ENCODE measurements at regions not wholly inside any gene's neighbourhood (a gene's known extent, or its start where the extent isn't known, plus 50 kb on each side); places are given as distances from the start of the nearest gene placed in this dataset.

DNA sequence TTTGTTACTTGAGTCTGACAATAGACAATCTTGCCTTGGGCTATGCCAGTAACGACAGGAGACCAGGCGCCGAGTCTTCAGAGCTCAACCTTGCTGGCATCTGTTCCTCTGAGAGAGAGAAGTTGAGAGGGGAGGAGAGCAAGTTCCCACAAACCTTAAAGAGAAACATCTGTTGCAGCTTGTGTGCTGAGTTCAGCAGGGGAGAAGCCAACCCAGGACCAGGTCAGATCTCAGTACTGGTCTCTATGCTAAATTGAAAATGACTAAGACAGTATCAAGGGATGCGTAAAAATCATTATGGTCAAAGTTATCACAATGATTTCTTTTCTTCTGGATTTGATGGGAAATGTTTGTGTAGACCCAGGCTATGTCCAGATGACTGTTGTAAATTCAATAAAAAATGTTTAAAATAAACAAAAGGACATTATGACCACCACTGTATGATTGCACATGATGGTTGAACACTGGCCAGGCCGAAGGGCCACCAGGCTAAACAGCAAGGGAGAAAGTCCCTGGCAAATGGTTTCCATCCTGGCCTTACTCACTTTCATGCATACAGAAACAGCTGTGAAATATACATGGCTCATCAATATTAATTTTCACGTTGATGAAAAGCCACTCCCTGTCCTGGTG lies 100.3 kb upstream of the PMAIP1 start (continued):
- TF ChIP-seq CEBPB (IDR thresholded peaks at IDR 0.05; ENCODE audit: borderline replicate concordance in 1 of 2, low read depth in 2 of 2, low read length in 2 of 2) (no peak), ZNF207 (IDR thresholded peaks at IDR 0.05; ENCODE audit: borderline replicate concordance) (no peak)

DNA sequence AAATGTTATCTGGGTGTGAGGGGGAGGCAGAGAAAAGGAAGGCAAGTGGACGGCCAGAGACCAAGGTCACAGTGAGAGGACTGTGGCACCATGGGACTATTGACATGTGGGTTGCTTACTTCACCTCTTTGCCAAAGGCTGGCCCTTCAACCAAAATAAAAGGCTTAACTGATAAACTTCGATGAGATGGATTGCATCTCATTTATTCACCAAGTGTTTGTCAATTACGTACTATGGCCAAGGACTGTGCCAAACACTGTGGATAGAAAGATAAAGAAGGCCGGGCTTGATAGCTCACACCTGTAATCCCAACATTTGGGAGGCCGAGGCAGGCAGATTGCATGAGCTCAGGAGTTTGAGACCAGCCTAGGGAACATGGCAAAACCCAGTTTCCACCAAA lies 98.7 kb upstream of the CCBE1 start:
- DNase-seq (ENCODE audit: low read depth, low spot score) (no peak), ATAC-seq (no peak), FAIRE-seq (no peak)
- no peaks in the 10 kb centered on the region for H3K9me3 ChIP-seq (replicated peaks; ENCODE audit: control insufficient read depth, insufficient read depth, low read length)
- in situ Hi-C loops (cut with MboI) (no loop called here), intact Hi-C loops (cut with micrococcal nuclease; ENCODE audit: unreplicated experiment) (no loop called here)
- no peak overlapping the region for H3K4me2 ChIP-seq (ENCODE audit: control insufficient read depth, insufficient read depth)
- ChIA-PET POLR2A (no interaction called here), RAD21 (ENCODE audit: unreplicated experiment) (no interaction called here), CTCF (interaction anchor here (1.8 kb wide), 1 partner anchor 14 kb away, joined by 5 read pairs; no protein-coding TSS in a partner anchor), SMC1A (ENCODE audit: uncharacterized antibody, unreplicated experiment) (interaction anchor here (1.8 kb wide), 1 partner anchor 15 kb away, joined by 5 read pairs; no protein-coding TSS in a partner anchor)
- no peak overlapping the region for H3K9ac ChIP-seq (ENCODE audit: control insufficient read depth, insufficient read depth, low read length)
- H3K27me3 ChIP-seq (replicated peaks in 1 of 2; ENCODE audit: control insufficient read depth in 2 of 2, insufficient read depth in 2 of 2, low read length in 1 of 2), result no peaks in the 10 kb centered on the region
- BruUV-seq (replicated peaks), result no TSS peak
- no peaks in the 10 kb centered on the region for H4K20me1 ChIP-seq (ENCODE audit: control insufficient read depth, insufficient read depth)
- no peak overlapping the region for H3K27ac ChIP-seq (ENCODE audit: control insufficient read depth, insufficient read depth)
- no peaks in the 10 kb centered on the region for H3K79me2 ChIP-seq (ENCODE audit: control insufficient read depth, insufficient read depth, low read length)
- H3K4me1 ChIP-seq (ENCODE audit: control insufficient read depth, insufficient read depth, low read length), result no peaks in the 10 kb centered on the region; the same call in 1 of the 2 replicates
- H3K4me3 ChIP-seq, result no peak overlapping the region
- H2AFZ ChIP-seq (ENCODE audit: control insufficient read depth, low read depth, low read length), result no peak overlapping the region
- 35% methylated on average over 5 of the region's 5 CpGs for WGBS (ENCODE audit: insufficient coverage, insufficient replicate concordance, low lambda C conversion rate, missing lambda C conversion rate)
- no peak for TF ChIP-seq SMAD1 (IDR thresholded peaks at IDR 0.05; ENCODE audit: low read depth, partially characterized antibody)
- no peak for TF ChIP-seq BCL11A (IDR thresholded peaks at IDR 0.05; ENCODE audit: low read depth, low read length)
- no peak for TF ChIP-seq FOXM1 (IDR thresholded peaks at IDR 0.05; ENCODE audit: low read depth, low read length)
- no peak for TF ChIP-seq TCF3 (IDR thresholded peaks at IDR 0.05; ENCODE audit: borderline replicate concordance, insufficient read depth, low read depth, low read length)
- no peak for TF ChIP-seq MTA3 (IDR thresholded peaks at IDR 0.05; ENCODE audit: borderline replicate concordance, low read length)
- TF ChIP-seq RAD21 (IDR thresholded peaks at IDR 0.05; ENCODE audit: insufficient read depth, low read depth, low read length), result no peak
- no peak for TF ChIP-seq SMC3 (IDR thresholded peaks at IDR 0.05; ENCODE audit: borderline replicate concordance, low read length)
- TF ChIP-seq TCF12 (IDR thresholded peaks at IDR 0.05; ENCODE audit: low read depth, low read length), result no peak
- TF ChIP-seq, protein P1, sequence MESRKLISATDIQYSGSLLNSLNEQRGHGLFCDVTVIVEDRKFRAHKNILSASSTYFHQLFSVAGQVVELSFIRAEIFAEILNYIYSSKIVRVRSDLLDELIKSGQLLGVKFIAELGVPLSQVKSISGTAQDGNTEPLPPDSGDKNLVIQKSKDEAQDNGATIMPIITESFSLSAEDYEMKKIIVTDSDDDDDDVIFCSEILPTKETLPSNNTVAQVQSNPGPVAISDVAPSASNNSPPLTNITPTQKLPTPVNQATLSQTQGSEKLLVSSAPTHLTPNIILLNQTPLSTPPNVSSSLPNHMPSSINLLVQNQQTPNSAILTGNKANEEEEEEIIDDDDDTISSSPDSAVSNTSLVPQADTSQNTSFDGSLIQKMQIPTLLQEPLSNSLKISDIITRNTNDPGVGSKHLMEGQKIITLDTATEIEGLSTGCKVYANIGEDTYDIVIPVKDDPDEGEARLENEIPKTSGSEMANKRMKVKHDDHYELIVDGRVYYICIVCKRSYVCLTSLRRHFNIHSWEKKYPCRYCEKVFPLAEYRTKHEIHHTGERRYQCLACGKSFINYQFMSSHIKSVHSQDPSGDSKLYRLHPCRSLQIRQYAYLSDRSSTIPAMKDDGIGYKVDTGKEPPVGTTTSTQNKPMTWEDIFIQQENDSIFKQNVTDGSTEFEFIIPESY (IDR thresholded peaks at IDR 0.05), result no peak
- no peak for TF ChIP-seq POLR2AphosphoS2 (IDR thresholded peaks at IDR 0.05; ENCODE audit: low read depth, low read length)
- no peaks in the 10 kb centered on the region for H3K36me3 ChIP-seq (ENCODE audit: control insufficient read depth in 2 of 2, insufficient read depth in 2 of 2, low read length in 1 of 2)

Data from GM12878 (cell line).